Gastroesophageal sphincter (tissue), 4 donors: ENCODE measurements at regions not wholly inside any gene's neighbourhood (a gene's known extent, or its start where the extent isn't known, plus 50 kb on each side); places are given as distances from the start of the nearest gene placed in this dataset.

Source experiments
- ATAC-seq: fragments of 150-250 bp; one replicate; pipeline ENCODE4 v1.9.1; 2016; ENCODE audit warnings: mild to moderate bottlenecking, moderate library complexity
- H3K27ac ChIP-seq, 4 donors: fragments of 200-600 bp; sonication (generic) in 3 of 4; 1 replicate in 3 of 4; 2 replicates in 1 of 4; pipeline ENCODE4 v1.5.1; 2016 to 2019
- H3K27me3 ChIP-seq: fragments of 200-600 bp; sonication (generic); one replicate; pipeline ENCODE4 v1.5.1; 2019
- H3K36me3 ChIP-seq, 2 donors: fragments of 200-600 bp; sonication (generic); one replicate each; pipeline ENCODE4 v1.5.1; 2019; ENCODE audit warnings: control low read depth in 1 of 2
- H3K4me1 ChIP-seq, 3 donors: fragments of 200-600 bp; sonication (generic); 1 replicate in 2 of 3; 2 replicates in 1 of 3; pipeline ENCODE4 v1.5.1; 2016 to 2019; ENCODE audit warnings: control low read depth in 2 of 3
- H3K4me3 ChIP-seq, 2 donors: fragments of 200-600 bp; sonication (generic); one replicate each; pipeline ENCODE4 v1.5.1; 2019; ENCODE audit warnings: mild to moderate bottlenecking in 1 of 2, moderate library complexity in 1 of 2
- H3K9me3 ChIP-seq, 3 donors: fragments of 200-600 bp; sonication (generic); one replicate each; pipeline ENCODE4 v1.5.1; 2017 to 2019; ENCODE audit warnings: control low read depth in 2 of 3
- CTCF ChIP-seq, 4 experiments: fragments of 200-600 bp in 2 of 4; fragments of 450-650 bp in 2 of 4; sonication (generic) in 1 of 4; IDR thresholded peaks; one replicate each; pipeline ENCODE4 v1.5.1; 2017 to 2019; ENCODE audit warnings: antibody characterized with exemption in 4 of 4, mild to moderate bottlenecking in 2 of 4, moderate library complexity in 2 of 4
- EP300 ChIP-seq: sonication (generic); formaldehyde crosslinking; IDR thresholded peaks from one replicate; pipeline ENCODE4 v1.6.1; 2017; ENCODE audit warnings: antibody characterized with exemption, mild to moderate bottlenecking
- POLR2A ChIP-seq, 2 donors: fragments of 450-650 bp; IDR thresholded peaks; one replicate each; pipeline ENCODE4 v1.6.1; 2017; ENCODE audit warnings: antibody characterized with exemption in 2 of 2, mild to moderate bottlenecking in 2 of 2, moderate library complexity in 1 of 2
- POLR2AphosphoS5 ChIP-seq: sonication (generic); formaldehyde crosslinking; IDR thresholded peaks from one replicate; pipeline ENCODE4 v1.6.1; 2017; ENCODE audit warnings: antibody characterized with exemption
- WGBS, 2 donors: methylation state at CpG; one replicate each; pipeline ENCODE4 v1.1.5; 2018; ENCODE audit warnings: low coverage in 1 of 2; 5-methylcytosine and 5-hydroxymethylcytosine counted together

- H3K9me3 ChIP-seq: no peaks in the 10 kb centered on the region
- no peaks in the 10 kb centered on the region for H3K4me1 ChIP-seq
- no peak overlapping the region for H3K4me3 ChIP-seq
- WGBS, 2 donors: 80 to 89% methylated on average over 2 of the region's 3 CpGs
- TF ChIP-seq POLR2A (IDR thresholded peaks at IDR 0.05) (no peak), POLR2AphosphoS5 (no peak), EP300 (no peak), CTCF (IDR thresholded peaks at IDR 0.05) (no peak)
- ATAC-seq: no peak
- no peaks in the 10 kb centered on the region for H3K36me3 ChIP-seq
- no peaks in the 10 kb centered on the region for H3K27me3 ChIP-seq
- no peak overlapping the region for H3K27ac ChIP-seq
Measured at GRCh38 chr5:38706376-38706775, 139.4 kb upstream of the OSMR start.

- no peaks in the 10 kb centered on the region for H3K9me3 ChIP-seq
- no peak for TF ChIP-seq CTCF (IDR thresholded peaks at IDR 0.05)
- no peak for TF ChIP-seq POLR2A (IDR thresholded peaks at IDR 0.05)
- no peak for TF ChIP-seq EP300
- TF ChIP-seq POLR2AphosphoS5: no peak
- no peak overlapping the region for H3K27ac ChIP-seq
- H3K4me1 ChIP-seq: no peaks in the 10 kb centered on the region
- no peaks in the 10 kb centered on the region for H3K36me3 ChIP-seq
- H3K4me3 ChIP-seq: no peak overlapping the region
- ATAC-seq: peak; percentile 19
- 68 to 97% methylated on average over 4 to 10 of the region's 10 CpGs for WGBS, 2 donors
- H3K27me3 ChIP-seq: no peaks in the 10 kb centered on the region
Measured at GRCh38 chr5:38707352-38708210, 138.2 kb upstream of the OSMR start.

DNA sequence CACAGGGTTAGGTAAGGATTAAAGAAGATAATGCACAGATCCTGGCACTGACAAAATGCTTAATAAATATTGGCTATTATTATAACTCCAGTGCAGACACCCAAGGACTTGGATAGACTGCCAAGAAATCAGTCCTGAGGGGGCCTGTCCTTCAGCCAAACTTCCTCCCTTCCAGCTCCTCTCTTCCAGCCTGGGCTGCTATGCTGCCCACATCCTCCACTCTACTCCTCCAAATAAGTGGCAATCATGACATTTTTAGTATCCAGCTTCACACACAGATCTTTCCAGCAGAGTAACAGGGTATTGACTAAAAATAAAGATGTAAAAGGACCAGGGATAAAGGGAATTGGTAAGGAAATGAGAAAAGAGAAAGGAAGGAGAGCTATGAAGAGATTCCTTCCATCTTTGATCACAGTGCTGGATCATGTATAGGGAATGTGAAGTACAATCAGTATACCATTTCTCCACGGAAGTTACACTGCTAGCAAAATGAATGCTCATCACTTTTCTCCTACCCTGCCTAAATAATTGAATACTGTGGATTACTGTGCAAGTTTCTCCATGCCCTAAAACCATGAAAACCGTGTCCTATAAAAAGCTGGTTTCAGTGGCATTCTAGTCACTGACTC lies 136.0 kb upstream of the OSMR start:
- ATAC-seq: no peak
- Histone ChIP-seq H3K4me1 (no peaks in the 10 kb centered on the region), H3K4me3 (no peak overlapping the region), H3K9me3 (no peaks in the 10 kb centered on the region), H3K36me3 (no peaks in the 10 kb centered on the region), H3K27ac (no peak overlapping the region), H3K27me3 (no peaks in the 10 kb centered on the region)
- WGBS, 2 donors: 48 to 80% methylated on average over 2 of the region's 2 CpGs
- TF ChIP-seq EP300: no peak
- TF ChIP-seq POLR2AphosphoS5: no peak
- TF ChIP-seq POLR2A (IDR thresholded peaks at IDR 0.05): no peak
- no peak for TF ChIP-seq CTCF (IDR thresholded peaks at IDR 0.05)

- H3K27me3 ChIP-seq: no peaks in the 10 kb centered on the region
- ATAC-seq: no peak
- H3K4me1 ChIP-seq: no peaks in the 10 kb centered on the region
- no peaks in the 10 kb centered on the region for H3K36me3 ChIP-seq
- H3K27ac ChIP-seq: no peak overlapping the region
- no peaks in the 10 kb centered on the region for H3K9me3 ChIP-seq
- WGBS, 2 donors: 79 to 92% methylated on average over 2 of the region's 2 CpGs
- TF ChIP-seq EP300 (no peak), POLR2AphosphoS5 (no peak), CTCF (IDR thresholded peaks at IDR 0.05) (no peak), POLR2A (IDR thresholded peaks at IDR 0.05) (no peak)
- no peak overlapping the region for H3K4me3 ChIP-seq
Measured at GRCh38 chr5:38710627-38711026, 135.2 kb upstream of the OSMR start.

DNA sequence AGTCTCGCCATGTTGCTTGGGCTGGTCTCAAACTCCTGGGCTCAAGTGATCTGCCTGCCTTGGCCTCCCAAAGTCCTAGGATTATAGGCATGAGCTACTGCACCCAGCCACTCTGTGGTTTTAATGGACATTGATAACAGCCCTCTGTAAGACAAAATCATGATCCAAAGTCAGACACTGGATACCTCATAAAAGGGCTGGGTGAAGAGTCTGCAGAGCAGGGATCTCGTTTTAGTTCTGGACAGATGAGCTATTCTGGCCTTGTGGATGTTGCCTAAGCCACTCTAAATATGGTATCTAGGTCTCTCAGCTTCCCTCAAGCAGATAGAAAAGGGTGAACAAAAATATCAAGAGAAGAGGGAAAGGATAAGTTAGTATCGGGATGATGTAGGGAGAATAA lies 133.4 kb upstream of the OSMR start:
- 94% methylated on average over 2 of the region's 3 CpGs; no CpG with 5 or more reads in 1 of the 2 donors for WGBS, 2 donors
- H3K4me3 ChIP-seq: no peak overlapping the region
- no peaks in the 10 kb centered on the region for H3K9me3 ChIP-seq
- no peaks in the 10 kb centered on the region for H3K36me3 ChIP-seq
- TF ChIP-seq CTCF (IDR thresholded peaks at IDR 0.05): no peak
- no peak for TF ChIP-seq EP300
- TF ChIP-seq POLR2A (IDR thresholded peaks at IDR 0.05): no peak
- TF ChIP-seq POLR2AphosphoS5: no peak
- no peaks in the 10 kb centered on the region for H3K4me1 ChIP-seq
- no peak overlapping the region for H3K27ac ChIP-seq
- no peaks in the 10 kb centered on the region for H3K27me3 ChIP-seq
- ATAC-seq: no peak
